ENCODE measurements at regions not wholly inside any gene's neighbourhood (a gene's known extent, or its start where the extent isn't known, plus 50 kb on each side); places are given as distances from the start of the nearest gene placed in this dataset.
"Not testable (repeated sequence)": the region's sequence is repeated elsewhere in the genome, so short reads cannot be mapped to it uniquely, and the experiment has no call there.

DNA sequence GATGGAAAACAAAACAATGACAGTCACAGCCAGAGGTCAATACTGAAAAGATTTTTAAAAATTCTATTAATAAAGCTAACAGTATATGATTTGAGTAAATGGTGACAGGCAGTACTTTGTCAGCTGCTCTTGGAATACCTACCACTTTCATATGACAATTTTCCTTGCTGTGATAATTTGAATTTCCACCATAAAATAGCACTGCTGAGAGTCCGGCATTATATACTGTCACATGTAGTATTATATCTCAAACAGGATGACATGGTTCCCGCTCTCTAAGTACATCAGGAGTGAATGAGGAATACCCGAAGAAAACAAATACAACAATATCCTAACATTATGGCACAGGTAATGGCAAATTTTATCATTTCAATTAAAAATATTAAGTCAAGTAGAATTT is 146.8 kb upstream of the TMPRSS15 start:
- DNase-seq (ENCODE audit: low read depth in 2 of 2), result no peak

DNA sequence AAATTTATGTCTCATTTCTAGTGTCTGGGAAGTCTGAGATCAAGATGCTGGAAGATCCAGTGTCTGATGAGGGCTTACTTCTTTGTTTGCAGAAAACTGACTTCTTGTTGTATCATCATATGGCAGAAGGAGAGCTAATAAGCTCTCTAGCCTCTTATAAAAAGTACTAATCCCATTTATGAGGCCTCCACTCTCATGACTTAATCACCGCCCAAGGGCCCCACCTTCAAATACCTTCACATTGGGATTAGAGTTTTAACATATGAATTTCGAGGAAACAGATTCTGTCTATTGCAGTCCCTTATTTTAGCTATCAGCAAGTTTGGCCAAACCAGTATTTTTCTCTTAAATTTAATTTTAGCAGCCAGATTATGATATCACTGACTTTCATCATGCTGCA is 150.2 kb upstream of the TMPRSS15 start:
- DNase-seq (ENCODE audit: low read depth in 2 of 2), result no peak

DNA sequence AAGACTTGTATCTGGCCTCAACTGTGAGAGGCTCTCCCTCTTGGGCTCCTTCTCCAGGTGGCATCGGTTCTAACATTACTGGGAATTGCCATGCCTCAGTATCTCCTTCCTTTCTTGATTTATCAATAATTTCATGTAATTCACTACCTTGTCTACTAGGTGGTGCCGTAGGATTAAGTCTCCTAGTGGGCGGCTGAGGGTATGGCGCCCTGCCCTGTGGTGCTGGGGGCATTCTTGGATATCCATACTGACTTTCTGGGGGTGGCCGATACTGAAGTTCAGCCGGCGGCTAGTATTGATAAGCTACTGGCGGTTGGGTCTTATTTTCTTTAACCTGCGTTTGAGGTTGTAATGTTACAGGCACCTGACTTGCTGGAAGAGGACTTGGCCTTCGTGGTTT is 164.2 kb upstream of the TMPRSS15 start:
- not testable (repeated sequence) for DNase-seq (ENCODE audit: low read depth in 2 of 2)

DNA sequence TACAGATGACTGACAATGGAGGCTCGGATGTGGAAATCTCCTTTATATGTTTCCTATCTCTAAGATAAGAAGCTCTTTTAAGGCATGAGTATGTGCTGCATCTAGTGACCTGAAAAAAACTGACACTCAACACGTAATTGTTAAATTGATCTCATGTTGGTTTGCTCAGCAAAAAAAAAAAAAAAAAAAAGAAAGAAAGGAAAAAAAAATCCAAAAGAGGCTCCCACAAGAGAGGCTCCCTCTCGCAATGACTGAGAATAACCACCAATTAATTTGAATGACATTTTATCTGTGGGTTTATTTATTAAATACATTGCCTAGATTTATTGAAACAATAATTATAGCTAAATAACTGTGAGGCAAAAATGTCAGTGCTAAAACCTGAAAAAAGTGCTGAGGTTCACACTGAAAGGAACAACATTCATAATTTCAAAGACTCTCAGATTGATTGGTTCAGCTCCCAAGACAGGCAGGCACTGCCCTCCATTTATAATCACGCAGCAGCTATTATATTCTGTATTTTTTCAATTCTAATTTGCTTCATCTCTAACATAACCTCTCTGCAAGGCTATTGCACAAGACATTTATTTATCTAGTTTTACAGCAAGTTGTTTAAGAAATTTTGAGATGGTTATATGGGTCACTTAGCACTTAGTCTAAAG is 184.5 kb upstream of the TMPRSS15 start:
- no peak for DNase-seq (ENCODE audit: low read depth in 2 of 2)

DNA sequence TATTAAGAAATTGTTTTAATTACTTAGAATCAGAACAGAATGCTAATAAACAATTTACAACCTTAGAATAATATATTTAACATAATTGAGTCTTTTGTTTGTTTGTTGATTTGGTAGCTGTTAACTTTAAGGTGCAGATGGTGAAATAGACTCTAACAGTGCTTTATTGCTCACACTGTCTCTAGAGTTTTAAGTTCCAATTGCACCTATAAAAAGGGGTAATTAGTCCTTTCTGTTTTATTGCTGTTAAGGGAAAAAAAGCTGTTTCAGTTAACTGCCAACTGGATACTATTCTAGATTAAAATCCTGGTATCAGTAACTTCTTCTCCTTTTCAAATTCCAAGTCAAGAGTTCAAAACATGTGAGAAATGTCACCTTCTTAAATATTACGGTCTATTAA is 197.6 kb upstream of the TMPRSS15 start:
- DNase-seq (ENCODE audit: low read depth in 2 of 2), result no peak

DNA sequence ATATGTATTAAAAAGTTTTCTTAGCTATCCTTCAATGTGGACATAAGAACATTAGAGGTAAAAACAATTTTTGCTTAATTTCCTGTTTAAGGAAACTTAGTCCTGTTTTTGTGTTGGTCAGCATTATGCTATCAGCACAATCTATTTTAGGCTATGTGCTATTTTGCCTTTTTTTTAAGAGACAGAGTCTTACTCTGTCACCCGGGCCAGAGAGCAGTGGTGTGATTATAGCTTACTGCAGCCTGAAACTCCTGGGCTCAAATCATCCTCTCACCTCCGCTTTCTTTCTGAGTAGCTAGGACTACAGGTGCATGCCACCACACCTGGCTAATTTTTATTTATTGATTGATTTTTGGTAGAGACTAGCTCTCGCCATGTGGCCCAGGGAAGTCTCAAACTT is 199.1 kb upstream of the TMPRSS15 start:
- no peak for DNase-seq (ENCODE audit: low read depth in 2 of 2)

DNA sequence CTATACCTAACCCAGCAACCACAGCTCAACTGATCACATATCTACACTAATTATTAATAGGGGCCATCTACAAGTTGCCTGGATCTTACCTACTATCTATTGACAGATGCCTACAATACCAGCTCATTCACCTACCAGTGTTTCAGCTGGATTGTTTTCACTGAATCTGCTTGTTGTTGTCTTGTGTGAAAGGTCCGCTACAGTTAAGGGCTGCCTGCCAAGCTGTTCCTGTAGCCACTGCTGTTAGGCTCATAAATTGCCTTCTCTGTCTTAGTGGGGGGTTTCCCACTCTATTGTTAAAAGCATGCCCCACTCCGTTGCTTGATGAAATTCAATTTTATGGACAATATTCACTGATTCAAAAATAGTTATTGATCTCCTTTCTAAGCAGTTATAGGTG is 199.7 kb upstream of the TMPRSS15 start:
- DNase-seq (ENCODE audit: low read depth in 2 of 2), result no peak

DNA sequence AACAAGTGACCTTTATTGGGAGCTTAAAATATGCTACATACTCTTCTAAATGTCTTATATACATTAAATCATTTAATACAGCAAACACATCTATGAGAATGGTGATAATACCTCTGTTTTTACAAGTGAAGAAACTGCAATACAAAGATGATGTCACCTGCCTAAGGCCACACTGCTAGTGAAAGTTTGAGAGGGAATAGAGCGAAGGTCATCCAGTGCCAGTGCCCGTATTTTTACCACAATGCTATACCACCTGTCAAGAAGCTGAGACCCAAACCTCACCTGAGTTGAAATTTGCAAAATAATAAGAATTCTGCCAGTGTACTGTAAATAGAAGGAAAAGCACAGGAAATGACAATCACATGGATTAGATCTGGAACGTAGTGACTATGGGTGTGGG is 200.4 kb upstream of the TMPRSS15 start:
- no peak for DNase-seq (ENCODE audit: low read depth in 2 of 2)

DNA sequence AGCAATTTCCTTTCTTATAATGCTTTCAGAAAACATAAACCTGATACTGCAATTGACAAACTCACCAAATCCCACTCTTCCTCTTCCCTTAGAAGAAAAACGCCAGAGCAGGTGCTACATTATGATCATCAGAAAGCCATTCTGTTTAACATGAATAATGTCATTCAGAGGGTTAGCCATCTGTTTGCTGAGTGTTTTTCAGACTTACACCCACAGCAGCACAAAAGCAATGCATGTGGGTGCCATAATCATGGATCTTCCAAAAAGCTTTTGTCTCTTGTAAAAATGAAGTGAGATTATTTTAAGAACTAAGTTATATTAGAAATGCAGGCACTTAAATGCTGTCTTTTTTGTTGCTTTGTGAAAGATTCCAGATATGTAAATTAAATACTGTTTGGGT is 204.6 kb upstream of the TMPRSS15 start:
- no peak for DNase-seq (ENCODE audit: low read depth in 2 of 2)

DNA sequence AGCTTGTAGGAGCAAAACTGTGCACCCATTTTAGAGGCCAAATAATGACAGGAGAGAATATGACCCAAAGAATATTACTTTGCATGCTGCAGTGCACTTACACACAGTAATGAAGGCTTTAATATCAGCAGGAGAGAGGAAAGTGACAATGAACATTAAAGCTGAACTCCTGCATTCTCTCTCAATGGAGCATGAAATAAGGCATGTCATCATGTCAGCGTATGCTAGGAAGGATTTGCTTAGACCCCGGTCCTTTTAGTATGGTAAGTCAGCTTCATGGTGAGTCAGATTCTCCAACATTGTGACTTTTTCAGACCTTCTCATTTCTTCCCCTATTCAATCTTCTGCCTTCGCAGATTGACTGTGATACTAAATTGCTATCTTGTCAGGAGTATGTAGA is 210.7 kb upstream of the TMPRSS15 start:
- DNase-seq (ENCODE audit: low read depth in 2 of 2), result no peak

DNA sequence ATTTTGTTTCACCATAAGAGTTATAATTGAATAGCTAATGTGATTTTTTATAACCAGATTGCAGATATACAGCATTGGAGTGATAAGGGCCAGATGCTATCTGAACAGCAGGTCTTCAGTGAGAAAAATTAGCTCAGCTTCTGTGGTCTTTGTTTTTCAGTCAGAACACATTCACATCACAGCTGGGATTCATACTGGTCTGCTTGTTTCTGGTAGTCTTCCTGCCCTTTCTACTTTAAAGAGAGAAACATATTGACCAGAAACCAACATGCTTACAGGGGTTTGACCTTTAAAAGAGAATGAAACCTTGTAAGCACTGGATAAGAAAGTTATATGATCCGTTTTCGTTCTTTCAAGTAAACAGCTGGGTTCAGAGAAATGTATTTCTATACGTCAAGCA is 213.7 kb upstream of the TMPRSS15 start:
- DNase-seq (ENCODE audit: low read depth in 2 of 2), result no peak

DNA sequence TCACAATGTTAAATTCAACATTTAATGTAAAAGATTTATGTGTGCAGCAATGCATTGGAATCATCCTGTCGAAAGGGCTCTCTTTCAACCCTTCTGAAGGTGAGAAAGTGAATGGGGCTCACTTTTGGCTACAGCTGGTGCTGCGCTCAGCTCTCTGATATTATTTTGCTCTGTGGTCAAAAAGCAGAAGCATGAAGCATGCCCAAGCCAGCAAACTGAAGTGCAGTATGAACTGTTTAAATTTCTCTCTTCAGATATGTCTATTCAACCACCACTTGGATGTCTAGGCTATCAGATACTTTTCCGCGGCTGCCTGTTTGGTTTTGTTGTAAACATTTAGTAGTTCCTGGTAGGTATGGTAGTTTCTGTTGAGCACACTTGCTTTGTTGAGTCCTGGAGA is 216.9 kb upstream of the TMPRSS15 start:
- no peak for DNase-seq (ENCODE audit: low read depth in 2 of 2)

DNA sequence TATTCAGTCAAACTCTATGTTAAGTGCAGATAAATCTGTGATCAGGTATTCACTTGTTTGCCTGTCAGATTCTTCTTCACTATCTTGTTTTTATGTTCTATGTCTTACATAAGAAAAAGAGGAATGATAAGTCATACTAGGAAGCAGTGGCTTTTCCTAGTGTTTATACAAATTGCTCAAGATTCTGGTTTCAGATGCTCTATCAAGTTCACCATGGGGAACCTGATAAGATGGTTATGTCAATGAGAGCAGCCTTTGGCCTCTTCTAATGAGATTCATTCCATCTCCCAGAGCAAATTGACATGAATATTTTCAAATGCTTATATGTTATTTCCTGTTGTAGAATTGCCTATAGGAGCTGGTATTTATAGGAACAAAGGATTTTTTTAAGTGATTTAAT is 218.8 kb upstream of the TMPRSS15 start:
- DNase-seq (ENCODE audit: low read depth in 2 of 2), result no peak

DNA sequence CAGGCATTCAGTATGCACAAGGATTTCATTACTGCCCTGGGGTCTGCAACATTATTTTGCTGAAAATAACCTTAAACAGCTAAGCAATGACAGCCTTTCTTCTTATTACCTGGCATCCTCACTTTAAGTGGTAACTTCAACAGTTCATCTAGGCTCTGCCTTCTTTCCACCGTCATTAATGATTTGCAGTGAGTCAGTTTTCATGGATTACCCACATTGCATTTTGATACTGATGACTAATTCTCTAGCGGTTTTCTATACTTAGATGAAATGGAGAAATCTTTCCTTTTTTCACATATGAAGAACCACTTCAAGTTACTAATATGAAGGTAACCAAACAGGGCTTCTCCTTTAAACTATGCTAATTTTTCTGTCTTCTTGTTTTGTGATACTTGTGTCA is 226.9 kb upstream of the TMPRSS15 start:
- no peak for DNase-seq (ENCODE audit: low read depth in 2 of 2)

DNA sequence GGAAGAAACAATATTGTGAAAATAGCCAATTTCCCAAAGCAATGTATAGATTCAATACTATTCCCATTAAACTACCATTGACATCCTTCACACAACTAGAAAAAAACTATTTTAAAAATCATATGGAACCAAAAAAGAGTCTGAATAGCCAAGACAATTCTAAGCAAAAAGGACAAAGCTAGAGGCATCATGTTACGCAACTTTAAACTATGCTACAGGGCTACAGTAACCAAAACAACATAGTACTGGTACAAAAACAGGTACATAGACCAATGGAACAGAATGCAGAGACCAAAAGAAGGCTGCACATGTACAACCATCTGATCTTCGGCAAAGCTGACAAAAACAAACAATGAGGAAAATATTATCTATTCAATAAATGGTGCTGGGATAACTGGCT is 233.3 kb upstream of the TMPRSS15 start:
- DNase-seq (ENCODE audit: low read depth in 2 of 2), result no peak

DNA sequence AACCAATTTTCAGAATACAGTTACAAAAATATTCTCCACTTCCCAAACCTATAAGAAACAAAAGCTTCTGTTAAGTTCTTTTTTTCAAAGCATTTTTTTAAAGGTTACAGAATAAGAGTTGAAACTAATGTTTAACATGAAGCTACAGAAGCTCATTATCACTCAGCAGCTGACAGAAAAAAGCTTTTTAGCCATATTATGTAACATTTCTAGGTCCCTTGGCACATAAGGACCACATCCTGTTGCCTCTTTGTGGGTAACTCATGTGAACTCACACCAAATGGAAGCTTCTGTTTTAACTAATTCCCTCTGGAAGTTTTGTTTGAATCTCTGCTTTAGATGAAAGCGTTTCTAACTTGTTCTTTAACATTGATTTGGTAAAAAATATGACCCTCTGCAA is 242.5 kb upstream of the TMPRSS15 start:
- DNase-seq (ENCODE audit: low read depth in 2 of 2), result no peak

DNA sequence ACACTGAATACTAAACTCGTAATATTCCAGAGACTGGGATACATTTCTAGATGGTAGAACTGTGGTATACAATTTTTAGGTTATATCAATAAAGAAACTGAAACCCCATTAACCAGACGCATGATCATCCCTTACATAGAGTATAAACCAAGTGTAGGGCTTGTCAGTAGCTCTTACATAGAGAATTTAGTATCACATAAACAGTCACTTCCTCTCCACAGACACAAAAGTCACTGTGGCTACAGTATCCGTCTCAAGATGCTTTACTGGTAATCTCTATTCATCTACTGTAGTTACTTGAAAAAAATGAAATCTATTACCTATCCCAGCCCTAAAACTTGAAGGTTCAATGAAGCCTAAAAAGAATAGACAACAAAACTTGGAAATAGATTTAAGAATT is 252.3 kb upstream of the TMPRSS15 start:
- DNase-seq (ENCODE audit: low read depth in 2 of 2), result no peak

DNA sequence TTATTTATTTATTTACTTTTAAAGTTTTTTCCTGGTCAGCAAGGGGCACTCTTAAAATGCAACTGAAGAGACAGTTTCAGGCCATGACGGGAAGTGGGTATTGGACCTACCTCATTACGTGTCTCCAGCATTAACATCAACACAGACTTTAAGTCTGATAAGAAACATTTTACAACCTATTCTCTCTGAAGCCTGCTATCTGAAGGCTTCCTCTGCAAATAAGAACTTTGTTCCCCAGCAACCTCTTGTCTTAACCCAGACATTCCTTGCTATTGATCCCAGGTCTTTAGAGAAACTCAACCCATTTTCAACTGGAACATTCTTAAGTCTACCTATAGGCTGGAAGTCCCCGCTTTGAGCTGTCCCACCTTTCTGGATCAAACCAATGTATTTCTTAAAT is 258.3 kb upstream of the TMPRSS15 start:
- no peak for DNase-seq (ENCODE audit: low read depth in 2 of 2)

DNA sequence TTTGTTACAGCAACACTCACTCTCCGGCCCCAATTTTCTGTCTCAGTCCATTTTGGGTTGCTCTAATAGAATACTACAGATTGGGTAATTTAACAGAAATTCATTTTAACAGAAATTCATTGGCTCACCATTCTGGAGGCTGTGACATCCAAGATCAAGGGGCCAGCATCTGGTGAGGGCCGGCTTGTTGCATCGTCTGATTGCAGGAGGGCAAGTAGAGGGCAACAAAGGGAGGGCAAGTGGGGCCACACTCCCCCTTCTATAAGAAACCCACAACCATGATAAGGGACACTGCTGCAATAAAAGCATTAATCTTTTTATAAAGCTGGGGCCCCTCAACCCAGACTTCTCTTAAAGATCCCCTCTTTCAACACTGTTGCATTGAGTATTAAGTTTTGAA is 260.1 kb upstream of the TMPRSS15 start:
- no peak for DNase-seq (ENCODE audit: low read depth in 2 of 2)

DNA sequence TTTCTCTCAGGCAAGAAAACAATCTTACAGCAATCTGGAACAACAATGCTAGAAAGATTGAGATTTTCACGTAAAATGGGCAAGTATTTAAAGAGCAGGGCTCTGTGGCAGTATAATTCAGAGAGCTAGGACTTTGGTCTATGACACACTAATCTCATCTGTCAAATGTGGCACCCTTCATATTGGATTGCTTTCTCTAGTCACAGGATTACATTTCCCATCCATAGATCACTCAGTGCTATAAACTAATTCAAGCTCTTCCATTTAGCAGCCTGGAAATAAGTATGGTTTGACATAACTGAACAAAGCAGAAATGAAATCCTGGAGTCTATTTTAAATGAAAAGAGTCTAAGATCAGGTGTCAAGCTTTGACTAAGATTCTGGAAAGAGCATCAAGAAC is 263.1 kb upstream of the TMPRSS15 start:
- DNase-seq (ENCODE audit: low read depth in 2 of 2), result no peak

DNA sequence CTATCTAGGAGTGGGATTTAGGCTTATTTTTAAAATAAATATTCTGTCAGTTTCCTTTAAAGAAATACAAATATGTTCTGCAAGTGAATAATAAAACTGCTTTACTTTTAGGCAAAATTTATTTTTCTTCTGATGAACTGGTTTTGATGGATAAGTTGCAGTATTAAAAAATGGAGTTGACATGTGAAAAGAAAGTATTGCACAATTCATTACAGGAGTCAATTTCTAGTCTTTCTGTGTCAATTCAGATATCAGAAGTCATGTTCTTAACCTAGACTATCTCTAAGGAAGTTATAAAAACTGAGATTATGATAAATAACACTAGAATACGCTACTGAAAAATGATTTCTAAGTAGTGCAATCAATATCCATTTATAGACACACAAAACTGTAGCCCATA is 270.2 kb upstream of the TMPRSS15 start:
- DNase-seq (ENCODE audit: low read depth in 2 of 2), result no peak

DNA sequence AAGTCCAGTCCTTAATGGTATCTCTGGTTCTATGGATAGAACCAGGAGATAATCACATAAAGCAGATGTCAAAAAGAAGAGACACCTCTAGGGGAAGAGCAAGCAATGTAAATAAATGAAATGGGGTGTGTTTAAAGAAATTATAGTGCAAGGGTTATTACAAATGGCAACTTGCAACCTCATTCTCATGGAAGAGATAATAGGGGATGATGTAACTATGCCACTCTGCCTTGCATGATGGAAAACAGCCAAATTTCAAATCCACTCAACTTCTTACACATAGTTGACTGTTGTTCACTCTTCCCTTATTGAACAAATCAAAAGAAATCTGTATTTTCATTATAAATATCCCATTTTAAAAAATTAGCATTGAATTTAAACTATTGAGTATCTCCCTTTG is 274.0 kb upstream of the TMPRSS15 start:
- DNase-seq (ENCODE audit: low read depth in 2 of 2), result no peak

DNA sequence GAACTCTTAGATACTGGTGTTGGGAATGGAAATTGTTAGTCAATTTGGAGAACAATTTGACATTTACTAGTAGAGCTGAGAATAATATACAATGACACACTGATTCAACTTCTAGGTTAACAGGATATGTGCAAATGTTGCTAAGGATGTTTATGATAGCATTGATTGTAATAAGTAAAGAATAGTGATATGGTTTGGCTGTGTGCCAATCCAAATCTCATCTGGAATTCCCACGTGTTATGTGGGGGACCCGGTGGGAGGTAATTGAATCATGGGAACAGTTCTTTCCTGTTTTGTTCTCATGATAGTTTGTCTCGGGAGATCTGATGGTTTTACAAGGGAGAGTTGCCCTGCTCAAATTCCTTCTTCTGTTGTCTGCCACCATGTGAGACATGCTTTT is 302.4 kb upstream of the TMPRSS15 start:
- no peak for DNase-seq (ENCODE audit: low read depth in 2 of 2)

DNA sequence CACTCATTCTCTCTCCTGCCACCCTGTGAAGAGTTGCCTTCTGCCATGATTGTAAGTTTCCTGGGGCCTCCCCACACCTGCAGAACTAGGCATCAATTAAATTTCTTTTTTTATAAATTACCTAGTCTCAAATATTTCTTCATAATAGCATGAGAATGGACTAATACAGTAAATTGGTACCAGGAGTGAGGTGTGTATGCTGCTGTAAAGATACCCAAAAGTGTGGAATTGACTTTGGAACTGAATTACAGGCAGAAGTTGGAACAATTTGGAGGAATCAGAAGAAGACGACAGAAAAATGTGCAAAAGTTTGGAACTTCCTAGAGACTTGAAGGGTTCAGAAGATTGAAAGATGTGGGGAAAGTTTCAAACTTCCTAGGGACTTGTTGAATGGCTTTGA is 308.1 kb upstream of the TMPRSS15 start:
- DNase-seq (ENCODE audit: low read depth in 2 of 2), result no peak

DNA sequence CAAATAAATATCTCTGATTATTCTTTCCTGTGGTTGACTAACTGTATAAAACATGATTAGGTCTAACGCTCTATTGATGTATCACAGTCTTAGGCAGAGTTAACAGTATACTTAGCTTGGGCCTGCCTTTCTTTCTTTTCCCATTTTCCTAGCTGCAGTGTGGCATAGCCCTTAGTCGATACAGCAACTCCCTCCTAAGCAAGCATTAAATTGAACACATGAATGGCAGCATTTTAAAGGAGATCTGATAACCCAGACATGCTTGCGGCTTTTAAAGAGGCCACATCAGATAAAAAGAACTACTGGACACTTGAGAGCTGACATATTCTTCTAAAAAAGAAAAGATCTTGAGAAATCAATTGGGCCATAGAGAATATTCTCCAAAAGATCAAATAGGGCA is 312.0 kb upstream of the TMPRSS15 start:
- no peak for DNase-seq (ENCODE audit: low read depth in 2 of 2)
